Caco-2 (cell line): ENCODE measurements at regions not wholly inside any gene's neighbourhood (a gene's known extent, or its start where the extent isn't known, plus 50 kb on each side); places are given as distances from the start of the nearest gene placed in this dataset.
A peak's percentile ranks its signal among the peaks of the same experiment; 100 is the strongest.

Source experiments
- BruUV-seq: library from RNA; stranded (reverse); fragments of 400-500 nt; replicated peaks from 2 replicates; lab custom pipeline; 2021; lab: Mats Ljungman, UMichigan
- CTCF ChIA-PET: fragments of 300-600 bp; sonication (Branson Sonifier 250); formaldehyde crosslinking; loops from one replicate; lab custom pipeline; 2022; ENCODE audit warnings: antibody characterized with exemption; lab: Charles Lee
- POLR2A ChIA-PET: fragments of 300-600 bp; sonication (Branson Sonifier 250); formaldehyde crosslinking; loops from one replicate; lab custom pipeline; 2022; ENCODE audit warnings: antibody characterized with exemption; lab: Charles Lee
- DNase-seq, 2 experiments: peaks; one replicate each; pipeline versions ENCODE4 v3.0.0 to v3.0.0-alpha.2; 2020 to 2022
- H3K27me3 ChIP-seq: replicated peaks from 2 replicates; pipeline ENCODE4 v1.6.0; 2011; ENCODE audit warnings: low read length; ENCODE audit not compliant: control insufficient read depth, insufficient read depth
- H3K36me3 ChIP-seq: 2 replicates; pipeline ENCODE4 v1.5.1; 2011; ENCODE audit warnings: low read length; ENCODE audit not compliant: control insufficient read depth, insufficient read depth
- H3K4me1 ChIP-seq: fragments of 250-450 bp; sonication (Bioruptor Pico); 2 replicates; pipeline ENCODE4 v1.5.1; 2020; ENCODE audit warnings: mild to moderate bottlenecking
- H3K4me3 ChIP-seq: 2 replicates; pipeline ENCODE4 v1.5.1; 2011; ENCODE audit warnings: low read depth, mild to moderate bottlenecking, control low read depth, low read length
- H3K9me3 ChIP-seq: fragments of 250-450 bp; sonication (Bioruptor Pico); 2 replicates; pipeline ENCODE4 v1.5.1; 2020; ENCODE audit warnings: mild to moderate bottlenecking, moderate library complexity
- H3K27ac Mint-ChIP-seq: one replicate; pipeline ENCODE4 v1.8.0; 2022; ENCODE audit warnings: mixed read lengths; ENCODE audit not compliant: unreplicated experiment
- H3K27me3 Mint-ChIP-seq: one replicate; pipeline ENCODE4 v1.8.0; 2022; ENCODE audit warnings: mixed read lengths; ENCODE audit not compliant: insufficient read depth, unreplicated experiment
- H3K36me3 Mint-ChIP-seq: one replicate; pipeline ENCODE4 v1.8.0; 2022; ENCODE audit warnings: mild to moderate bottlenecking, mixed read lengths; ENCODE audit not compliant: insufficient read depth, unreplicated experiment
- H3K4me1 Mint-ChIP-seq: one replicate; pipeline ENCODE4 v1.8.0; 2022; ENCODE audit warnings: low read depth, mixed read lengths; ENCODE audit not compliant: unreplicated experiment
- H3K4me3 Mint-ChIP-seq: one replicate; pipeline ENCODE4 v1.8.0; 2022; ENCODE audit warnings: mild to moderate bottlenecking, moderate library complexity, mixed read lengths; ENCODE audit not compliant: unreplicated experiment
- H3K9me3 Mint-ChIP-seq: one replicate; pipeline ENCODE4 v1.8.0; 2022; ENCODE audit warnings: mixed read lengths; ENCODE audit not compliant: unreplicated experiment
- CTCF ChIP-seq, 2 experiments: fragments of 200-600 bp in 1 of 2; IDR thresholded peaks; 1 replicate in 1 of 2; 2 replicates in 1 of 2; pipeline versions ENCODE4 v1.5.1 to v1.8.0; 2011 to 2022; ENCODE audit warnings: antibody characterized with exemption in 1 of 2, control low read depth in 1 of 2, inconsistent platforms in 1 of 2, low read depth in 1 of 2, low read length in 1 of 2, mild to moderate bottlenecking in 1 of 2, moderate library complexity in 1 of 2; ENCODE audit not compliant: insufficient read depth in 1 of 2, severe bottlenecking in 1 of 2, unreplicated experiment in 1 of 2
- intact Hi-C: fragments of 100-400 bp; cut with micrococcal nuclease; formaldehyde crosslinking; loops from one replicate; pipeline ENCODE4 v1.10.0; 2022; ENCODE audit not compliant: unreplicated experiment

GRCh38 chr1:94332952-94333351 is 85.2 kb upstream of the ABCD3 start:
- Mint-ChIP-seq H3K9me3 (no peaks in the 10 kb centered on the region), H3K4me1 (peaks cover 27% of the 10 kb centered on the region), H3K36me3 (no peaks in the 10 kb centered on the region), H3K4me3 (no peak overlapping the region), H3K27ac (peak overlapping the region; percentile 76), H3K27me3 (no peaks in the 10 kb centered on the region)
- Histone ChIP-seq H3K9me3 (no peaks in the 10 kb centered on the region), H3K36me3 (no peaks in the 10 kb centered on the region), H3K4me3 (no peak overlapping the region), H3K4me1 (peaks cover 71% of the 10 kb centered on the region), H3K27me3 (no peaks in the 10 kb centered on the region)
- DNase-seq: no peak
- no TSS peak for BruUV-seq
- intact Hi-C loops: loop anchor here (10.0 kb wide), 1 partner anchor 168 kb away; no protein-coding TSS in a partner anchor
- TF ChIP-seq CTCF (IDR thresholded peaks at IDR 0.05; ENCODE audit: insufficient read depth in 1 of 2, low read depth in 1 of 2, low read length in 1 of 2, severe bottlenecking in 1 of 2, unreplicated experiment in 1 of 2): no peak
- POLR2A ChIA-PET: no interaction called here
- CTCF ChIA-PET: interaction anchor here (0.7 to 3.5 kb wide), 4 partner anchors 15 to 306 kb away, joined by 3 to 36 read pairs (median 4); partner anchors contain the start of gene ARHGAP29

GRCh38 chr1:94332516-94332915 is 85.7 kb upstream of the ABCD3 start:
- Histone ChIP-seq H3K36me3 (no peaks in the 10 kb centered on the region), H3K27me3 (no peaks in the 10 kb centered on the region), H3K4me3 (no peak overlapping the region), H3K9me3 (no peaks in the 10 kb centered on the region), H3K4me1 (peaks cover 73% of the 10 kb centered on the region)
- no TSS peak for BruUV-seq
- Mint-ChIP-seq H3K36me3 (no peaks in the 10 kb centered on the region), H3K27me3 (no peaks in the 10 kb centered on the region), H3K9me3 (no peaks in the 10 kb centered on the region), H3K4me1 (peaks cover 31% of the 10 kb centered on the region), H3K4me3 (no peak overlapping the region), H3K27ac (no peak overlapping the region)
- intact Hi-C loops: loop anchor here (10.0 kb wide), 1 partner anchor 168 kb away; no protein-coding TSS in a partner anchor
- no peak for TF ChIP-seq CTCF (IDR thresholded peaks at IDR 0.05; ENCODE audit: insufficient read depth in 1 of 2, low read depth in 1 of 2, low read length in 1 of 2, severe bottlenecking in 1 of 2, unreplicated experiment in 1 of 2)
- DNase-seq: no peak
- CTCF ChIA-PET: interaction anchor here (0.7 to 1.7 kb wide), 4 partner anchors 15 to 312 kb away, joined by 3 to 6 read pairs (median 3); partner anchors contain the start of gene ARHGAP29
- POLR2A ChIA-PET: no interaction called here

GRCh38 chr1:94329986-94330385 is 88.2 kb upstream of the ABCD3 start:
- no TSS peak for BruUV-seq

More at GRCh38 chr1:94329986-94330385, 88.2 kb upstream of the ABCD3 start:
- no peaks in the 10 kb centered on the region for H3K36me3 ChIP-seq
- H3K4me3 ChIP-seq: no peak overlapping the region
- H3K27me3 Mint-ChIP-seq: no peaks in the 10 kb centered on the region
- H3K9me3 Mint-ChIP-seq: no peaks in the 10 kb centered on the region
- H3K36me3 Mint-ChIP-seq: no peaks in the 10 kb centered on the region
- H3K4me1 ChIP-seq: peaks cover 69% of the 10 kb centered on the region
- no peak overlapping the region for H3K4me3 Mint-ChIP-seq
- peaks cover 45% of the 10 kb centered on the region for H3K4me1 Mint-ChIP-seq
- intact Hi-C loops: loop anchor here (10.0 kb wide), 1 partner anchor 165 kb away; no protein-coding TSS in a partner anchor
- ChIA-PET CTCF (interaction anchor here (0.6 to 1.1 kb wide), 3 partner anchors 12 to 284 kb away, joined by 3 read pairs; no protein-coding TSS in a partner anchor), POLR2A (no interaction called here)
- no peak for DNase-seq
- peak in 1 of 2 experiments; percentile 36 for TF ChIP-seq CTCF (IDR thresholded peaks at IDR 0.05; ENCODE audit: insufficient read depth in 1 of 2, low read depth in 1 of 2, low read length in 1 of 2, severe bottlenecking in 1 of 2, unreplicated experiment in 1 of 2)
- peak overlapping the region; percentile 2 for H3K27ac Mint-ChIP-seq
- no peaks in the 10 kb centered on the region for H3K9me3 ChIP-seq
- no peaks in the 10 kb centered on the region for H3K27me3 ChIP-seq
